ENCODE measurements at regions not wholly inside any gene's neighbourhood (a gene's known extent, or its start where the extent isn't known, plus 50 kb on each side); places are given as distances from the start of the nearest gene placed in this dataset.

GRCh38 chr10:2909921-2910320 is 157.4 kb upstream of the PFKP start:
- no peak overlapping the region for H2BK5ac ChIP-seq (ENCODE audit: insufficient read length, low read length)
- H3K79me1 ChIP-seq (ENCODE audit: insufficient read depth, low read depth, low read length, poor library complexity, severe bottlenecking), result no peaks in the 10 kb centered on the region
- no peak overlapping the region for H3K56ac ChIP-seq (ENCODE audit: insufficient read length, low read depth, low read length)
- no peak overlapping the region for H4K5ac ChIP-seq (ENCODE audit: insufficient read length, low read depth, low read length)
- no peaks in the 10 kb centered on the region for H3K4me1 Mint-ChIP-seq
- H3K79me2 ChIP-seq (ENCODE audit: insufficient read depth, low read length), result no peaks in the 10 kb centered on the region
- H2AFZ ChIP-seq (ENCODE audit: low read length), result no peak overlapping the region
- no peaks in the 10 kb centered on the region for H3K4me1 ChIP-seq (ENCODE audit: insufficient read depth, low read length)
- H3K27me3 Mint-ChIP-seq (ENCODE audit: low read depth), result no peaks in the 10 kb centered on the region; the same call in none of the 2 replicates
- no peak overlapping the region for H2BK120ac ChIP-seq (ENCODE audit: low read depth, low read length, poor library complexity, severe bottlenecking)
- no peak overlapping the region for H3K9ac ChIP-seq (ENCODE audit: extremely low read depth, insufficient read length, low read length)
- no CpG with 5 or more reads among the region's 5 CpGs for WGBS (ENCODE audit: extremely low coverage, insufficient read length, low lambda C conversion rate)
- no peak overlapping the region for H3K4me3 Mint-ChIP-seq
- H3K4me2 ChIP-seq (ENCODE audit: insufficient read depth, insufficient read length, low read length), result no peak overlapping the region
- H2BK20ac ChIP-seq (ENCODE audit: low read depth, low read length, poor library complexity, severe bottlenecking), result no peak overlapping the region
- H4K20me1 ChIP-seq (ENCODE audit: control insufficient read depth, insufficient read depth, insufficient read length), result no peaks in the 10 kb centered on the region
- no peaks in the 10 kb centered on the region for H3K27me3 ChIP-seq (ENCODE audit: insufficient read depth, low read length)
- no peak overlapping the region for H3K18ac ChIP-seq (ENCODE audit: insufficient read length, low read depth, low read length)
- DNase-seq, result no peak
- H3K27ac Mint-ChIP-seq, result no peak overlapping the region
- H2AK5ac ChIP-seq (ENCODE audit: insufficient read length, low read length), result no peak overlapping the region
- no peak overlapping the region for H3T11ph ChIP-seq (ENCODE audit: low read length)
- no peak overlapping the region for H3K4ac ChIP-seq (ENCODE audit: low read depth, low read length)
- H4K8ac ChIP-seq (replicated peaks; ENCODE audit: insufficient read length, low read depth, low read length), result no peak overlapping the region
- no peaks in the 10 kb centered on the region for H3K9me3 Mint-ChIP-seq
- no peak overlapping the region for H3K27ac ChIP-seq (ENCODE audit: insufficient read length, low read depth, low read length)
- no peak overlapping the region for H2BK15ac ChIP-seq (ENCODE audit: low read depth, low read length)
- H3K14ac ChIP-seq (ENCODE audit: insufficient read depth, low read length), result no peak overlapping the region
- no peak overlapping the region for H4K91ac ChIP-seq (ENCODE audit: insufficient read length, low read depth, low read length)
- no peak for TF ChIP-seq CTCF (conservative IDR thresholded peaks at IDR 0.05)
- no peak overlapping the region for H2BK12ac ChIP-seq (ENCODE audit: insufficient read length, low read depth, low read length)
- H3K23me2 ChIP-seq (ENCODE audit: insufficient read length, low read depth, low read length, poor library complexity, severe bottlenecking), result no peaks in the 10 kb centered on the region
- H3K23ac ChIP-seq (ENCODE audit: insufficient read length, low read depth, low read length), result no peak overlapping the region
- H3K9me3 ChIP-seq (ENCODE audit: control insufficient read depth, low read depth, low read length), result no peaks in the 10 kb centered on the region
- H3K36me3 Mint-ChIP-seq (ENCODE audit: insufficient read depth in 1 of 3, low read depth in 3 of 3), result no peaks in the 10 kb centered on the region
